VCaP (cell line): ENCODE measurements at regions not wholly inside any gene's neighbourhood (a gene's known extent, or its start where the extent isn't known, plus 50 kb on each side); places are given as distances from the start of the nearest gene placed in this dataset.

Experiments used
- H3K27ac ChIP-seq: fragments of 450-650 bp; 2 replicates; pipeline ENCODE4 v1.5.1; 2017
- CTCF ChIP-seq: fragments of 450-650 bp; conservative IDR thresholded peaks from 2 replicates; pipeline ENCODE4 v1.5.1; 2017; ENCODE audit warnings: mild to moderate bottlenecking, moderate library complexity

DNA sequence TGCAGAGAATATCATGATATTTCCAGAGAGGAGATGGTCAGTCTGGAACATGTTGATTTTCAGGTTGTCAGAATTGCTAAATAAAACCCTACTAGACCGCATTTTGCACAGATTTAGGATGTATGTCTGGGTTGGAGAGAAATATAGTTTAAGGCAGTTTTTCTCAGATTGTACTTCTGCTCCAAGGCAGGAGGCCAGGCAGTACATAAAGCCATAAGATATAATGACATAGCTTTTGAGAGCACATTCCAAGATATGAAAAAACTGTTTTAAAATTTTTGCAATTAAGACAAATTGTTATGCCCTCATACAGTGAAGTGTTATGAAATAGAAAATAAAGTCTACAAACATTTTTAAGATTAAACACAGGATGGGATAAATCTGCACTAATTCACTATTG is 301.8 kb upstream of the CBLB start:
- no peak overlapping the region for H3K27ac ChIP-seq
- TF ChIP-seq CTCF = no peak

GRCh38 chr3:106172101-106172500 is 303.3 kb upstream of the CBLB start:
- H3K27ac ChIP-seq = no peak overlapping the region
- TF ChIP-seq CTCF = no peak

GRCh38 chr3:106172780-106173179 is 304.0 kb upstream of the CBLB start:
- no peak overlapping the region for H3K27ac ChIP-seq
- TF ChIP-seq CTCF = no peak

DNA sequence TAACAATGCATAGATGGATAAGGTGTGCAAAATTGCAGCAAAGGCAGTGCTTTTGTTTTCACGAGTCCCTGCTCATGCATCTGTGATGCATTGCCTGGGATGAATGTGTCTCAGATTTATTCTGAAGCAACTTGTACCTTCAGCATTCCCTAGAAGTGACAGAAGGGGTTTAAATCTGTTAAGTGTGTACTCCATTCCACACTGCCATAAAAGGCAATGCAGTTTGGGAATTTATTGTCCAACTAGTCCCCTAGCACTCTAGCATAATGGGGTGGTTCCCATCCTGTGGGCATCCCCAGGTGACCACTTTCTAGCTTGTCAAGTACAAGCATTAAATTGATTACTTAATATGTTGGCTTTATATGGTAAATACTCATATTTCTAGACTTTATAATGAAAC is 306.5 kb upstream of the CBLB start:
- no peak overlapping the region for H3K27ac ChIP-seq
- no peak for TF ChIP-seq CTCF

GRCh38 chr3:106176734-106177133 is 307.9 kb upstream of the CBLB start:
- H3K27ac ChIP-seq = no peak overlapping the region
- no peak for TF ChIP-seq CTCF

DNA sequence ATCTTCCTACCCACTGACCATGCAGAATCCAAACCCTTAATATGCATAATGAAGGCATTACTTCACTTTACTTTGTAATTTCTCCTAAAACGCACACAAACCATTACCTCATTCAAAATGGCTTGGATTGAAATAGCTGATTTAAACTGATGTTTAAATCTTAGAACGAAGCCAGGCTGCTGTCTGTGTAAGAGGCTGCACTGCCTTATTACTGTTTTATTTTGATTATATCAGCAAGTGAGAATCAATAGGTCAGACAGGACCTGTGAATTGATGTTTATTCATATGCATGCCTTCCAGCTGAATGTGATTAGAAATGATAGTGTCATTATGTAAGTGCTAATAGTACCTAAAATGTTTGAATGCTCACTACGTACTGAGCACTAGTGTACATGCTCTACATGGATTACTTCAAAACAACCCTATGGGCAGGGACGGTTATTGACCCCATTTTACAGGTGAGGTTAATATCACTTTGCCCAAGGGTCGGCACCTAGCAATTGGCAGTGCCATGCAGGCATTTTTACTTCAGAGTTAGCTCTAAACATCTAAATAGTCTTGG is 314.2 kb upstream of the CBLB start:
- TF ChIP-seq CTCF = no peak

GRCh38 chr3:106183762-106184391 is 315.1 kb upstream of the CBLB start:
- no peak for TF ChIP-seq CTCF
- H3K27ac ChIP-seq = no peak overlapping the region

More for the DNA sequence above, 314.2 kb upstream of the CBLB start:
- H3K27ac ChIP-seq = no peak overlapping the region
